Activated CD4-positive, alpha-beta T cell treated with anti-CD3 and anti-CD28 coated beads, Interleukin-2, amount 10 ng/mL, durations not matched to agents 7 days and 5 days (primary cell): ENCODE measurements at regions not wholly inside any gene's neighbourhood (a gene's known extent, or its start where the extent isn't known, plus 50 kb on each side); places are given as distances from the start of the nearest gene placed in this dataset.

Experiments
- CTCF ChIA-PET: fragments of 350-600 bp; sonication (Branson Sonifier 250); formaldehyde crosslinking; loops from one replicate; lab custom pipeline; 2021; ENCODE audit warnings: antibody characterized with exemption; lab: Charles Lee
- POLR2A ChIA-PET: fragments of 350-600 bp; sonication (Branson Sonifier 250); formaldehyde crosslinking; loops from one replicate; lab custom pipeline; 2021; ENCODE audit warnings: antibody characterized with exemption; lab: Charles Lee
- DNase-seq: peaks from one replicate; pipeline ENCODE4 v3.0.0-alpha.2; 2020
- H3K27ac Mint-ChIP-seq: one replicate; pipeline ENCODE4 v1.8.0; 2021; ENCODE audit warnings: mild to moderate bottlenecking, moderate library complexity, mixed read lengths
- H3K27me3 Mint-ChIP-seq: one replicate; pipeline ENCODE4 v1.8.0; 2021; ENCODE audit warnings: mixed read lengths
- H3K36me3 Mint-ChIP-seq: one replicate; pipeline ENCODE4 v1.8.0; 2021; ENCODE audit warnings: low read depth, mixed read lengths
- H3K4me1 Mint-ChIP-seq: one replicate; pipeline ENCODE4 v1.8.0; 2021; ENCODE audit warnings: mixed read lengths
- H3K4me3 Mint-ChIP-seq: one replicate; pipeline ENCODE4 v1.8.0; 2021; ENCODE audit warnings: mild to moderate bottlenecking, moderate library complexity, mixed read lengths
- H3K9me3 Mint-ChIP-seq: one replicate; pipeline ENCODE4 v1.8.0; 2021; ENCODE audit warnings: mixed read lengths

DNA sequence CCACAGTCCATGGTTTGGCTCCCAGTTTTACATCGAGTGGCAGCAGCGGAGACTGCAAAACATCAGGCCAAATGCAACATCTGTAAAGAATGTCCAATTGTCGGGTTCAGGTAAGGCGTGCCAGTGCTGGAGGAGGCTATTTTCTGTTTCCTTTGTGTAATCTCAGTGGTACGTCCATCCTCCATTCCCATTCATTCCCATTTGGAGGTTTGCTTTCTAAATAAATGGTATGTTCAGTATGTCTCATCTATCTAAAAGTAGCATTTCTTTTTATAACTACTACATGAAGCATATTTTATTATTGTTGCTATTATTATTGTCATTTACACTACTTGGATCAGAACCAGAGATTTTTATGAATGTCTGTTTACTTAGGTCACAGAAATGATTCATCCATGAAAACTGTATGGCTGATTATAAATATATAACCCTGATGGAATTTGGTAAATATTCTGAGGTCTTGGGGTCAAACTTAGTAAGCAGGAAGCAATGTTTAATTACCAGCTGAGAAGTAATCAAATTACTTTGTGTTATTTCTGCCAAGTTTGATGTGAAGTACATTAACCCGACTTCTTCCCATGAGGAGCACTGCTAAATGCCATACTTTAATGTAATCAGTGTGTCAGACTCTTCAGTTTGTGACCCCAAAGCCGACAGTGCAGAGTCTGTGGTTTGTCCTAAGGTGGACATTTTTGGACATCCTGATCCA lies 512.9 kb downstream of the UTRN start:
- CTCF ChIA-PET: no interaction called here
- Mint-ChIP-seq H3K27me3 (no peaks in the 10 kb centered on the region), H3K4me1 (no peaks in the 10 kb centered on the region), H3K27ac (no peak overlapping the region), H3K9me3 (peaks cover 10% of the 10 kb centered on the region), H3K4me3 (no peak overlapping the region), H3K36me3 (peaks cover 61% of the 10 kb centered on the region)
- DNase-seq: no peak
- POLR2A ChIA-PET: no interaction called here

DNA sequence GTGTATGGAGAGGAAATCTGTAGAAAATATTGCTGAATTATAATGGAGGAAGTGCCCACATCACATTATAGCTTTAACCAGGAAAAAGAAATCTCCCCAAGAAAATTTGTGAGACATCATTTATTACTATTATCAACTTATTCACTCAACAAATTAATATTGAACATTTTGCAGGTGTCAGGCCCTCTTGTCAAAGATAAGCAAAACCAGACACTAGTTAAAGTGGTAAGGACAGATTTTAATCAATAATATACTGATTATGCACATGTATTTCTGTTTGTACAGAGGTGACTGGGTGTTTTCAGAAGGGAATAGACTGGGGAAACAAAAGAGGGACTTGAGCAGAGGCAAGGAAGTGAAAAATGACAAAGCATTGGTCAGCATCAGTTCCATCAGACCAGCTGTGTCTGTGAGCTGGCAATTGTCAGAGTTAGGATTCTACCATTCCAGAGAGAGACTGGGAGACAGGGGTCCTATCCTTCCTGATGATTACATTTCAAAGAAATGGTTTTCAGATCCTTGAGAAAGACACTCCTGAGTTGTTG lies 519.2 kb downstream of the UTRN start:
- H3K27ac Mint-ChIP-seq: no peak overlapping the region
- H3K36me3 Mint-ChIP-seq: peaks cover 45% of the 10 kb centered on the region
- DNase-seq: no peak
- H3K4me1 Mint-ChIP-seq: no peaks in the 10 kb centered on the region
- ChIA-PET CTCF (no interaction called here), POLR2A (no interaction called here)
- no peaks in the 10 kb centered on the region for H3K9me3 Mint-ChIP-seq
- H3K4me3 Mint-ChIP-seq: no peak overlapping the region
- no peaks in the 10 kb centered on the region for H3K27me3 Mint-ChIP-seq

DNA sequence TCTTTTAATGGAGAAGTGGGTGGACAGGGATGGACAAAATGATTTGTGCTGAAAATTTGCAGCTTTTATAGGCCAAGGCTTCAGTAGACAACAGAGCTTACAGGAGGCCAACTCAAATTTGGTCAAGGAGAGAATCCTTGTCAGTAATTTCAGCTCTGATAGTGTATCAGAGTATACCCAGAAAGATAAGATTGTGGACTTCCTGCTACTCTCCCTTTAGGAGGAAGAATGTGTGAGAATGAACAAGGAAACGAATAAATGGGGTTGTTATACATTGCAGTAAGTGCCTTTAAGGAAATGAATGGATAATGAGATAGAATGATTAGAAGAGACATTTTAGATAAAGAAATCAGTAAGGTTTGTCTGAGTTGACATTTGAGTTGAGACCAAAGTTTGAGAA lies 519.9 kb downstream of the UTRN start:
- no peaks in the 10 kb centered on the region for H3K9me3 Mint-ChIP-seq
- peak overlapping the region; percentile 46 for H3K27ac Mint-ChIP-seq
- POLR2A ChIA-PET: no interaction called here
- peaks cover 48% of the 10 kb centered on the region for H3K36me3 Mint-ChIP-seq
- CTCF ChIA-PET: no interaction called here
- DNase-seq: no peak
- no peaks in the 10 kb centered on the region for H3K27me3 Mint-ChIP-seq
- H3K4me3 Mint-ChIP-seq: no peak overlapping the region
- no peaks in the 10 kb centered on the region for H3K4me1 Mint-ChIP-seq

DNA sequence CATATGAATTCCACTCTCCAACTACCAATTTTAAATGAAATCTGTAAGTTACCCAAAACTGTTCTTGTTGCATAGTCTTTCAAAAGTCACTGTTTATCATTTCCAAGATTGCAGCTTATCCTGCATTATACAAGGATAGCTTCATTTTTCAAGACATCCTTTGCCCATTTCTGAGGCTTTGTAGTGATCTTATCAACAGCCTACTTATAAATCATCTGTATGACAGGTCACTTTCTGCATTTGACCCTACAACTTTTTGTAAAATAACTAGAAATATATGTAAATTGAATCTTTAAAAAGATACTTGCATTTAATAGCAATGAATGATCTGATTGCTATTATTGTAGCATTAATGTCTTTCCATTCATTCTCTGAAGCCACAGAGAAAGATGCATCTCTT lies 521.1 kb downstream of the UTRN start:
- CTCF ChIA-PET: no interaction called here
- peaks cover 51% of the 10 kb centered on the region for H3K36me3 Mint-ChIP-seq

DNA sequence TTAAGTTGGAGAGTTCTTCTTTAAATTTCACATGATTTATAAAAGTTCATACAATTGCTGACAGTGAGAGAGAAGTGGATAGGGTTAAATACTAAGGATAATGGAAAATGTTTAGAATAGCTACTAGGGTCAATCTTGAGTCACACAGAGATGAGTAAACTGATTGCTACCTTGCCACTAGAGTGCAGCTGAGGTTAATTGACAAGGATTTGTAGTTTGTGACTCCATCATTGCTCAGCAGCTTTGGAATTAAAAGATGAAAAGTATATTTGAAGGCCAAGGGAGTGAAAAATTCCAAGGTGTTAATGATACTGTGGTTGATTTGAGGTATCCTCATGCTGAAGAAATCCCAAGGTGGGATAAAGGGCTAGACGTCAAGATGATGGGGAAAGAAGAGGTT lies 524.0 kb downstream of the UTRN start:
- H3K27ac Mint-ChIP-seq: peak overlapping the region; percentile 13
- H3K9me3 Mint-ChIP-seq: no peaks in the 10 kb centered on the region
- H3K27me3 Mint-ChIP-seq: no peaks in the 10 kb centered on the region
- no peak for DNase-seq
- peaks cover 60% of the 10 kb centered on the region for H3K36me3 Mint-ChIP-seq
- H3K4me3 Mint-ChIP-seq: no peak overlapping the region
- ChIA-PET POLR2A (no interaction called here), CTCF (no interaction called here)
- peaks cover 3% of the 10 kb centered on the region for H3K4me1 Mint-ChIP-seq

More for the DNA sequence above, 521.1 kb downstream of the UTRN start:
- Mint-ChIP-seq H3K27me3 (no peaks in the 10 kb centered on the region), H3K9me3 (no peaks in the 10 kb centered on the region), H3K27ac (no peak overlapping the region), H3K4me1 (peaks cover 3% of the 10 kb centered on the region), H3K4me3 (no peak overlapping the region)
- DNase-seq: no peak
- POLR2A ChIA-PET: no interaction called here

DNA sequence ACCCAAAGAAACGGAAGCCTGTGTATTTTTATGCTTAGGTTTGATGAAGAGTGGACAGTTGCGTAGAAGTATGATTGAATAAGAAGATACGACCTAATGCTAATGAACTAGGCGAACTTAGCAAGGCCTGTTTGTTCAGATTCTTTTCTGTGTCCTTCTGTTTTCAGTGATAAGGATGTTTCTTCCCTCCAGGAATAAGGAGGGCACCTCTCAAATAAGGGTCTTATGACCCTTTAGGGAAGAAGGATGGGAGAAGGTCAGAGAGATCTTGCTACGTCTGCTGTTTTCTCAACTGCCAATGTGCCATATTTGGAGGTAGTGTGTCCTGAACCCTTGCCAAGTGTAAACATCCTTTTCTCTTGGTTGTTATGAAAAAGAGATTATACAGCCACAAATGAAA lies 524.8 kb downstream of the UTRN start:
- Mint-ChIP-seq H3K9me3 (no peaks in the 10 kb centered on the region), H3K4me1 (peaks cover 3% of the 10 kb centered on the region), H3K27ac (no peak overlapping the region), H3K27me3 (no peaks in the 10 kb centered on the region), H3K4me3 (no peak overlapping the region), H3K36me3 (peaks cover 54% of the 10 kb centered on the region)
- ChIA-PET POLR2A (no interaction called here), CTCF (no interaction called here)
- DNase-seq: no peak

DNA sequence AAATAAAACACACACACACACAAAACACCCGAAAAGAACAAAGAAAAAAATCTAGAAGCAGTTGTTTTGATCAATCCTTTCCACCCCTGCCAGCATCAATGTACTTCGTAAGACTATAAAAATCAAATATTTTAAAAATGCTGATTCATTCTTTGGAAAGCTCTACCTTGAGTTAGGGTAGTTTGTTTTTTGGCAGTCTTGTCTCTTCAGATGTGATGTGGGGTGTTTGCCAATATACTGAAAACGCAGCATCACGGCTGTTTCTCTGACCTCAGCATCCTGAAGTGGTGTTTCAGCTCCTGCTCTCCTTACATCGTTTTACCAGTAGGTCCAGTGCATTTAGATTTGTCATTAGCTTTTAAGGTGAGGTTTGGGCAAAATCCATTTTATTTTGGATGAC lies 526.0 kb downstream of the UTRN start:
- POLR2A ChIA-PET: no interaction called here
- CTCF ChIA-PET: interaction anchor here (1.1 kb wide), 1 partner anchor 17 kb away, joined by 3 read pairs; no protein-coding TSS in a partner anchor
- Mint-ChIP-seq H3K4me3 (no peak overlapping the region), H3K27ac (no peak overlapping the region), H3K4me1 (peaks cover 3% of the 10 kb centered on the region), H3K27me3 (no peaks in the 10 kb centered on the region), H3K36me3 (peaks cover 57% of the 10 kb centered on the region), H3K9me3 (no peaks in the 10 kb centered on the region)
- DNase-seq: no peak

DNA sequence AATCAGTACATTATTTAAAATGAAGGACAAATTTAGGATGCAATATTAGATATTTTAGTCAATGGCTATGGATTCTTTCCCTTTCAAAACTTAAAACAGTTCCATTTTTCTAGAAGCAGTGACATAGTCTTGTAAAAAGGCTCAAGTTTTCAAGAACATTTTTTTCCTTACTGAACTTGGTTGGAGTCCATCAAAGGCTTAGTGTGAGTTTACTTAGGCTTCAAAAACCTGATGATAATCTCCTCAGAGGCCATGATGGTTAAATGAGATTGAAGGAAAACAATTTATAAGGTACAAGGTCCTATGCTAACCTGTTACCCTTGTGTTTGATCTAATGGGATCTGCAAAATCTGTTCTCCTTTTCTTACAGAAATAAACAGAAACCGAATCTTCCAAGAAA lies 531.8 kb downstream of the UTRN start:
- Mint-ChIP-seq H3K4me3 (no peak overlapping the region), H3K4me1 (no peaks in the 10 kb centered on the region), H3K36me3 (peaks cover 36% of the 10 kb centered on the region), H3K9me3 (no peaks in the 10 kb centered on the region), H3K27me3 (no peaks in the 10 kb centered on the region), H3K27ac (no peak overlapping the region)
- DNase-seq: no peak
- POLR2A ChIA-PET: no interaction called here
- CTCF ChIA-PET: no interaction called here

DNA sequence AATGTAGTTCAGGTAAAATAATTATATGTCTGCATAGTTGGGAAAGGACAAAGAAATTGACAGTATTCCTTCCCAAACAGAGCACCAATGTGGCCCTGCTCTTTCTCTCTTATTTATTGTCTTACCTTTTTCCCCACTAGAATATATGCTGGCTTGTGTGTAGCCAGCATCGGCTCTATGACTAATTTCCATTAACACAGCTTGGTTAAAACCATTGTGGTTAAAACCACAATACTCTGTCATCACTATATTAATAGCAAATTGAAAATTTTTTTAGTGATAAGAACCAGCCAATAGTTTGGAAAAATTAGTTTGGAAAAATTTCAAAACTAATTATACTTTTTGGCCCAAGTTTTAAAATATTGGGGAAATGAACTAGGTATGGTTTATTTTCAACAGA lies 535.1 kb downstream of the UTRN start:
- H3K4me3 Mint-ChIP-seq: no peak overlapping the region
- ChIA-PET CTCF (no interaction called here), POLR2A (no interaction called here)
- no peaks in the 10 kb centered on the region for H3K9me3 Mint-ChIP-seq
- H3K27me3 Mint-ChIP-seq: no peaks in the 10 kb centered on the region
- no peak overlapping the region for H3K27ac Mint-ChIP-seq
- peaks cover 20% of the 10 kb centered on the region for H3K36me3 Mint-ChIP-seq
- no peaks in the 10 kb centered on the region for H3K4me1 Mint-ChIP-seq
- no peak for DNase-seq

DNA sequence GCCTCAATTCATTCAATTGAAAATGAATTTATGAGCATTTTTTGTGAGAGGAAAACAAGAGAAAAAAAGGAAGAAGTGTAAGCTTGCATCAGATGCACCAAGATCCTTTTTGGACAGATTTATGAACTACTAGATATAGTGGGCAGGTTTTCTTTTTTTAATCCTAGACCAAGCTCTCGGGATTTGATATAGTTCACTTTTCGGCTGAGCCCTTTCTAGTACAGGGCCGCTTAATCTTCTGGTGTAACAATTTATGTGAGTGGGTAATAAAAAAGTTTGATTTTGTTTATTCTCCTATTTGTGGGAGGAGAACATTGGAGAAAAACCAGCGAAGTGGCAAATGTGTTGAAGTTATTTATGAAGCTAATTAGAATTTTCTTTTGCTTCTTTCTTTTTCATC lies 538.0 kb downstream of the UTRN start:
- DNase-seq: no peak
- Mint-ChIP-seq H3K9me3 (no peaks in the 10 kb centered on the region), H3K4me3 (no peak overlapping the region), H3K27ac (no peak overlapping the region), H3K27me3 (no peaks in the 10 kb centered on the region), H3K4me1 (no peaks in the 10 kb centered on the region), H3K36me3 (peaks cover 21% of the 10 kb centered on the region)
- POLR2A ChIA-PET: no interaction called here
- CTCF ChIA-PET: interaction anchor here (1.3 kb wide), 1 partner anchor 12 kb away, joined by 3 read pairs; no protein-coding TSS in a partner anchor

DNA sequence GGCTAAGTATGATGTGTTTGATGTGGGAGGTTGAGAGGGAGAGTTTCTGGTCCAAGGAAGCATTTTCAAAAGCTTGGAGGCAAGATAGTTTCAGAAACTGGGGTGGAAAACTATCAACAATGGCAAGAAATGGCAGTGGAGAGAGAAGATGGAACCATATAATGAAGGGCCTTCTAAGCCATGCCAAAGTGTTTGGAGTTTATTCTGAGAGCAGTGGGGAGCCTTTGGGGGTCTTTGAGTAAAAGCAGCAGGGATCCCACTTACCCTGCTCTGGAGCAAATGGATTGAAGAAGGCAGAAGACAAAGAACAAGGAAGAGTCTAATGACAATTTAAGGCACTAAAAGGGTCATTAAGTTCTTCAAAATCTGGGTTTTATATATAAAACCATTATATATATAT lies 538.9 kb downstream of the UTRN start:
- no peaks in the 10 kb centered on the region for H3K27me3 Mint-ChIP-seq
- no peak for DNase-seq
- ChIA-PET POLR2A (no interaction called here), CTCF (interaction anchor here (0.5 kb wide), 1 partner anchor 31 kb away, joined by 3 read pairs; no protein-coding TSS in a partner anchor)
- no peaks in the 10 kb centered on the region for H3K9me3 Mint-ChIP-seq
- H3K36me3 Mint-ChIP-seq: peaks cover 25% of the 10 kb centered on the region
- no peak overlapping the region for H3K4me3 Mint-ChIP-seq
- H3K4me1 Mint-ChIP-seq: no peaks in the 10 kb centered on the region
- H3K27ac Mint-ChIP-seq: no peak overlapping the region

DNA sequence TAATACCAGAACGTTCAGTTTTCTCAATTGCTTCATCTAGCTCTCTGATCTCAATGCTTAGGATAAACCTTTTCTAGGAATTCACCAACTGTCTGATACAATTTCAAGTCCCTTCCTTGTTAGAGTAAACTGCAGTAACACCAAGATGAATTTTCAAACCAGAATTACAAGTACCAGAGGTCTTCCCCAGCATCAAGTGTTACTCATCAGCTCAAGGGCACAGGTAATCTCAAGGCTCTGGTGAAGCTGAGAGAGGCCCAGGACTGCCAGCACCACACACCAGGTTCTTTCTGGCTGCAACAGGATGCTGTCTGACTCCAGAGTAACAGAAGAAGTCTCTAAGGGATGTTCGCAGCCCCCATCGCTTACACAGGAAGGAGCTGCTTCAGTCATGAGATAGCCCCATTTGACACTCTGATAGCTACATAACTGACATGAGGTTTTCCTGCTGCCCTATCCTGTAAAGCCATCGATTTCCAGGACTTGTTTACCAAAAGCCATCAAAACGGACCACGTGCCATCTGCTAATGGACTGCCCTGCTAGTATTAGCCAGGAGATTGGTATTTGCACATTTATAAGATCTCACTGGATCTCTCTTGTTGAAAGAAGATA lies 549.4 kb downstream of the UTRN start:
- Mint-ChIP-seq H3K27me3 (no peaks in the 10 kb centered on the region), H3K9me3 (no peaks in the 10 kb centered on the region), H3K36me3 (peaks cover 50% of the 10 kb centered on the region), H3K27ac (no peak overlapping the region), H3K4me3 (no peak overlapping the region), H3K4me1 (no peaks in the 10 kb centered on the region)
- DNase-seq: no peak
- POLR2A ChIA-PET: no interaction called here
- CTCF ChIA-PET: interaction anchor here (1.4 to 1.7 kb wide), 2 partner anchors 11 kb away, joined by 3 read pairs; no protein-coding TSS in a partner anchor

DNA sequence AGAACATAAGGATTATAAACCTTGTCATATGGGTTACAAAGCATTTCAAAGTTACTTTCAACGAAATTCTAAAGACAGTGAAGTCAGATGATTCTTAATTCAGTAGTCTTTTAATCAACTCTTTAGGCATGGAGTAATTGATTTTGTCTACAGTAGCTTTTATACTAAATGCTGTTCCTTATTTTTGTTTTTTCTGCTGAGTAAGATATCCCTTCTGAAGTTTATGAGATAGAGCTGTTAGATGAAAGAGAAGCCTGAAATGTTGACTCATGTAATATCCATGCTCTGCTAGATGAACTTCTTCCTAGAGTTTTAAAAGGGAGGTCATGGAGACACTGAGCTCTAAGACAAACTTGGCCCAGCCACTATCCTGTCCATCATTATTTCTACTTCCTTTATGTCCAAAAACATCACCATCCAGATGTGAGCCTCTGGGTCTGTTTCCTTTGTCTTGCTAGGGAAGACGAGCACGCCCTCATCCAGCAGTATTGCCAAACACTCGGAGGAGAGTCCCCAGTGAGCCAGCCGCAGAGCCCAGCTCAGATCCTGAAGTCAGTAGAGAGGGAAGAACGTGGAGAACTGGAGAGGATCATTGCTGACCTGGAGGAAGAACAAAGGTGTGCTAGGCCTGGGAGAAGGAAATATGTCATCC lies 550.3 kb downstream of the UTRN start:
- Mint-ChIP-seq H3K4me1 (no peaks in the 10 kb centered on the region), H3K36me3 (peaks cover 53% of the 10 kb centered on the region), H3K4me3 (no peak overlapping the region), H3K27ac (no peak overlapping the region), H3K9me3 (no peaks in the 10 kb centered on the region), H3K27me3 (no peaks in the 10 kb centered on the region)
- POLR2A ChIA-PET: no interaction called here
- CTCF ChIA-PET: interaction anchor here (1.4 to 1.7 kb wide), 2 partner anchors 10 to 12 kb away, joined by 3 read pairs; no protein-coding TSS in a partner anchor
- no peak for DNase-seq
